HG03064 (cell line): ENCODE measurements at regions not wholly inside any gene's neighbourhood (a gene's known extent, or its start where the extent isn't known, plus 50 kb on each side); places are given as distances from the start of the nearest gene placed in this dataset.
"Not testable (repeated sequence)": the region's sequence is repeated elsewhere in the genome, so short reads cannot be mapped to it uniquely, and the experiment has no call there.

Source experiments
- ATAC-seq: cut with Tn5 transposase; IDR thresholded peaks from one replicate; pipeline ENCODE4 v1.9.1; 2021; ENCODE audit warnings: low read depth; ENCODE audit not compliant: unreplicated experiment

DNA sequence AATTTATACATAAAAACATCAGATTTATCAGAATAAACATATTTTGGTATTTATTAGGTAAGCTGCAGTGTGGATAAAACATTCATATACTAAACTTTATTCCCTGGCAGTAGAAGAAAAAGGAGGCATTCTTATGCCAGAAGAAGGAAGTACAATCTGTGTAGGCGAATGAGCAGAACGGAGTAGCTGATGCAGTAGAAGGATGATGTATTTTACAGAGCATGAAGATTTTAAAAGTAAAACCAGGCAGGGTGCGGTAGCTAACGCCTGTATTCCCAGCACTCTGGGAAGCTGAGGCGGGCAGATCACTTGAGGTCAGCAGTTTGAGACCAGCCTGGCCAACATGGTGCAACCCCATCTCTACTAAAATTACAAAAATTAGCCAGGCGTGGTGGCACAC is 294.9 kb upstream of the MKLN1 start:
- no peak for ATAC-seq

DNA sequence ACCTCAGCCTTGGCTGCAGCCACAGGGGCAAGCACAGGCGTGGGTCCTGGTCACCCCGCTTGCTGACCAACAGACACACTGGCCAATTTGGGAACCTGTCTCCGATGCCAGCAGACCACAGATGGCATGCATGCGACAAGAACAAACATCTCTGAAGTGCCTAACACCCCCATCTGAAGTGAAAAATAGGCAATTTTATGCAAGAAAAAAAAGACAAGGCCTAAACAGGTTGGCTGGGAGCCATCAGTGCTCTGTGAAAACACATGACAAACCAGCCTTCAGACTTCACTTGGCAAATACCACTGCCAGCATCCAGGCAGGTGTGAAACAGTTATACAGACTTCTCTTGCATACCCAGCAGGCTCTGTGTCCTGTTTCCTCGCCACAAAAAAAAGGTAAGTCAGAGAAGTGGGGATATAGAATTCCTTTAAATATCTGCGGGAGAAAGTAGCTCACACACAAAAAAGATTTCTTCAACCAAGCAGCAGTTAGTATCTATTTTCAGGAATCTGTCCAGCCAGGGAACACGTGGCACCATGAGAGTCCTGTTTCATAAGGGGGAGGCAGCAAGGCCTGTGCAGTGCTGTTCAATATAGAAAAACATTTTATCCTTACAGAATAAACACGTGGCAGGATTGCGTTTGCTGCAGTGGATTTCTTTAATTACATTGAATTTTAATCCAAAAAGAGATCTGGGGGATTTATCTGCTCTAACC is 293.4 kb upstream of the MKLN1 start:
- ATAC-seq, result no peak

DNA sequence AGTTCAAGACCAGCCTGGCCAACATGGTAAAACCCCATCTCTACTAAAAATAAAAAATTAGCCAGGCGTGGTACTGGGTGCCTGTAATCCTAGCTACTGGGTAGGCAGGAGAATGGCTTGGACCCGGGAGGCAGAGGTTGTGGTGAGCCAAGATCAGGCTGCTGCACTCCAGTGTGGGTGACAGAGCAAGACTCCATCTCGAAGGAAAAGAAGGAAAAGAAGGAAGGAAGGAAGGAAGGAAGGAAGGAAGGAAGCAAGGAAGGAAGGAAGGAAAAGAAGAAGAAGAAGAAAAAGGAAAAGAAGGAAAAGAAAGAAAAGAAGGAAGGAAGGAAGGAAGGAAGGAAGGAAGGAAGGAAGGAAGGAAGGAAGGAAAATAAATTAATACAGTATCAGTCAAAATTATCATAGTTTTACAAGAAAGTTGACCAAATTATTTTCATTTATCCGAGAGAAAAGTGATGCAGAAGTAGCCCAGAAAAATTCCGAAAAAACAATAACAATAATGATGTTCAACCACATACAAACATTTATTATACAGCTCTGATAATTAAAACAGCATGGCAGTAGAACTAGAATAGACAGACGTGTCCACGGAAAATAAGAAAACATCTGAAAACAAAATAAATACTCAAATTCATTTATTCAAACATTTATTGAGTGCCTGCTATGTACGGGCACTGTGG is 292.4 kb upstream of the MKLN1 start:
- ATAC-seq, result no peak

DNA sequence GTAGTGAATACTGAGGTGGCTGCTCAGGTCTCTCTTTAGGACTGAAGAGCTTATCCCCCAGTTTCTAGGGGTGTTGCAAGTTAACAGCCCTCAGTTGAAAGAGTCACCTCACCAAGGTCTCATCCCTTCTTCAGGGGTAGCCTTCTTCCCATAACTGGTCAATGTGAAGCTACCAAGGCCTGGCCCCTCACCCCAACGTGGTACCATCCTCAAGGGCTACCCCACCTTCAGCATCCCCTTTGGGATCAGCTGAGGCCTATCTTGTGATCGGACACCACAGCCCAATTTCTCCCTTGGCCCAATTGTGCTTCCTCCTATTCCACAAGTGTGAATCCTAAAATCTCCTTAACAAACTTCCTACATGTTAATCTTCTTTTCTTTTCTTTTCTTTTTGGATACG is 289.5 kb upstream of the MKLN1 start:
- ATAC-seq, result no peak

DNA sequence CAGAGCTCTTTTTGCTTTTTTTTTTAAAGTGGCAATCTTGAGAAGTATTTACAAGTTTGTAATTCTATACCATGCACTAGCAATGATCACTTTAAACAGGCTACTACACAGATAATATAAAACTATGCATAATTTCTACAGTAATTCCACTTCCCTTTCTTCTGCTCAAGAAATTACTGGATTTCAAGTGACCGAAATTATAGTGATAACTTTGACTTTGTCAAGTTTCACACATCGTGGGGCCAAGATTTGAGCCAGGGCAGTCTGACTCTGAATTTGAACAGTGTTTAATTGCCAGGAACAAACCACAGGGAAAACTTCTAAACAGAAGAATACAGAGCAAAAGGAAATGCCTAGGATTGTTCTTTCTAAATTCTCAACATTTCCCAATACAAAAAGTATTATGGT is 288.3 kb upstream of the MKLN1 start:
- ATAC-seq, result no peak

DNA sequence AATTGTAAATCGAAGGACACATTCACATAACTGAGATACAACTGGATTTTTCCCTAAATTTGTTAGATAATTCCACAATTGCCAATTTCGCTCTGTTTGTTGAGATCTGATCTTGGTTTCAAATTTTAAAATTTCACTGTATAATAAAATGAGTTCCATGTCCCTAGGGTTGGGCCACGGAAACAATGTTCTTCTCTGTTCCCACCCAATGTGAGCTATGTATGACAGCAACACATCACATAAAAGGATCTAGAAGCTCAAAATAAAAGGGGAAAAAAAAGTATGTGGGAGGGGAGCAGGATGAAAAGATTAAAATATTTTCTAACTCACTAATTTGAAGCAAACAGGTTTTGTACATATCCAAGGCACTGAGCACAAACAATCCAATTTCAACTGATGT is 287.8 kb upstream of the MKLN1 start:
- ATAC-seq, result no peak

DNA sequence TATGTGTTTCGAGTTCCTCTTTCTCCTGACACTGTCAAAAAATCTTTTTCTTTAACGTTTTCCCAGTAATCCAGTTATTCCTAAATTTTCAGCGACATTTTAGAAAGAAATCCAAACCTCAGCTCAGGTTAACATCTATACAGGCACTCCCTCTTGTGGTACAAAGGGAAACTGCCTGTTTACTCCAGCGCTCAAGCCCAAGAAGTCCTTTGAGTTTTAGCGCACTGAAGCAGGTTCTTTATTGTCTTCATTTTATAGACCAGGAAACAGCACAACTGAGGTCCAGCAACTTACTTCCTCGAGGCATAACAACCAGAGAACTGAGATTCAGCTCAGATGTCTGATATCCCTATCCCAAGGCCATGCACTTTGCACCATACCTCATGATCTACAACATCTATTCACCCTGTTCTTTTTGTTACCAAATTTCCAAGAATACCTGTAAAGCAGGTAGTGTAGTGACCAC is 287.2 kb upstream of the MKLN1 start:
- no peak for ATAC-seq

DNA sequence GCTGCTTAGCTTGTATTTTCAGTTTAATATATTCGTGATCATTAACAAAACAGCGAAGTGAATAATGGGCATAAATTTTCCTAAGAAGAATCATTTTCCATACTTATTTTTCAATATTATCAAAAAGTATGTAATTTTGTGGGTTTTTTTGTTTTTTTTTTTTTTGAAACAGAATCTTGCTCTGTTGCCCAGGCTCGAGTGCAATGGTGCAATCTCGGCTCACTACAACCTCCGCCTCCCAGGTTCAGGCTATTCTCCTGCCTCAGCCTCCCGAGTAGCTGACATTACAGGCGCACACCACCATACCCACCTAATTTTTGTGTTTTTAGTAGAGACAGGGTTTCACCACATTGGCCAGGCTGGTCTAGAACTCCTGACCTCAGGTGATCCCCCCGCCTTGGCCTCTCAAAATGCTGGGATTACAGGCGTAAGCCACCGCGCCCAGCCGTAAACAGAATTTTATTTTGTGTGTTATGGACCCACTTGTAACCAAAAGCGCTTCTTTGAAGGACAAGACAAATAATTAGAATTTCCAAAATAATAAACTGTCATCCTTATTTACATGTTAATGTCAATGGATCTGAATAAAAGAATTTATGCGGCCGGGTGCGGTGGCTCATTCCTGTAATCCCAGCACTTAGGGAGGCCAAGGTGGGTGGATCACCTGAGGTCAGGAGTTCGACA is 286.5 kb upstream of the MKLN1 start:
- ATAC-seq, result not testable (repeated sequence)

DNA sequence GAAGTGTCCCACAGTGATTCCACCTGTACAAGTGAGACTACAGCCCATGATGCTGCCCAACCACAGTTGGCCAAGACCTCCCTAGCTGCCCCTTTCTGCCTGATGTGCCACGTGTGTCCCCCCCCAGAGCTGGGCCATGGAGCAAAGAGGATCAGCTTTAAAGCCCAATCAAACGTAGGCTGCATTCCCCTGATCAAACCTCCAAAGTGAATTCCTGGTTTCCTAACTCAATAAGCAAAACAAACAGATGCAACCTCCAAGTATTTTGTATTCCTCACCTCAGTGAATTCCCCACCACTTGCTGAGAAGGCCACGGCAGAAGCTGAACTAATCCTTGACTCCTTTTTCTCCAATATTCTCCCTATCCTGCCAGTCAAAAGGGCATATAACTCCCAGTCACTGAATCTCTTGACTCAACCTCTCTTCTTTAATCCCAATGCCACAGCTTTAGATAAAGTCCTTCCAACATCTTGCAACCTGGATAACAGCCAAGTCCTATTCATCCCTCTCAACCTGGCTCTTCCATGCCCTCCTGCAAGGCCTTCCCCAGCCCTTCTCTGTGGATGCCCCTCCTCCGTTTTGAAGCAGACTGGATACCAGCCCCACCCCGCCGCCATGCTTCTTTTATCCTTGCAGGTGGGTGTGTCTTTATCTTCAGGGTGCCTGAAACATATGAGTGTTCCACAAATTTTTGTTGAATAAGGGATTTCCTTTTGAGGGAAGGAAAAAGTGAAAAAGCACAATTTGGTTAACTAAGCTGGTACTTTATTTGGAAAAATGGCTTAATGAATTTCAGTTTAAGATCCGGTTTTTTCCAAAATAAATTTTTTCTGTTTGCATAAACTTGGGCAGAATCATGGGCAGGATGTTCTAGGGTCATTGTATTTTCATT is 285.2 kb upstream of the MKLN1 start:
- no peak for ATAC-seq

DNA sequence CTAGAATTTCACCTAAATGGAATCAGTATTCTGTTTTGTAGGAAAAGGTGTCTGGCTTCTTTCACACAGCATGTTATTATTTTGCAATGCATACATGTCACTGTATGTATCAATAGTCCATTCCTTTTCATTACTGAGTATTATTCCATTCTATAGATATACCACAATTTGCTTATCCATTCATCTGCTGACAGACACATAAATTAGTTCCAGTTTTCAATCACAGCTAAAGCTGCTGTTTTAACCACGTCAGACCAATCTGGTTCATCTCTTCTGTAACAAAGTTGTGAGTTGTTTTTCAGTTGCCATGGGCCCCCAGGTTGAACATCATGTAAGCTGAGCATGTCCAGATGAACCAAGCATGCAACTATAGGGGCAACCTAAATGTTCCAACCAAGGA is 282.1 kb upstream of the MKLN1 start:
- no peak for ATAC-seq

DNA sequence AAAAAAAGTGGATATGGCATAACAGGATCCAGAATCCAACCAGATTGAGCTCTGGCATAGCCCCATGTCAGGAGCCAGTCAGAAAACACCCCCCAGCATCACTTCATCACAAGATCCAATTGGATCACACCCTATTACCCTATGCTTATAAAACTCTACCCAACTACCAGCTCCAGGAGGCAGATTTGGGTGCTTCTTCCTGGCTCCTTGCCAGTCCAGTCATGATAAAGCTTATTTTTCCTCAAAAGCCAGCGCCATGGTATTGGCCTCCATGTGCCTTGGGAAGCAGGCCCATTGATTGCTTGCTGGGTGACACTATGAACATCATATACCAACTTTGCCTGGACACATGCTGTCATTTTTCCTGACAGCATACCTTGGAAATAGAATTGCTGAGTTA is 281.4 kb upstream of the MKLN1 start:
- no peak for ATAC-seq

DNA sequence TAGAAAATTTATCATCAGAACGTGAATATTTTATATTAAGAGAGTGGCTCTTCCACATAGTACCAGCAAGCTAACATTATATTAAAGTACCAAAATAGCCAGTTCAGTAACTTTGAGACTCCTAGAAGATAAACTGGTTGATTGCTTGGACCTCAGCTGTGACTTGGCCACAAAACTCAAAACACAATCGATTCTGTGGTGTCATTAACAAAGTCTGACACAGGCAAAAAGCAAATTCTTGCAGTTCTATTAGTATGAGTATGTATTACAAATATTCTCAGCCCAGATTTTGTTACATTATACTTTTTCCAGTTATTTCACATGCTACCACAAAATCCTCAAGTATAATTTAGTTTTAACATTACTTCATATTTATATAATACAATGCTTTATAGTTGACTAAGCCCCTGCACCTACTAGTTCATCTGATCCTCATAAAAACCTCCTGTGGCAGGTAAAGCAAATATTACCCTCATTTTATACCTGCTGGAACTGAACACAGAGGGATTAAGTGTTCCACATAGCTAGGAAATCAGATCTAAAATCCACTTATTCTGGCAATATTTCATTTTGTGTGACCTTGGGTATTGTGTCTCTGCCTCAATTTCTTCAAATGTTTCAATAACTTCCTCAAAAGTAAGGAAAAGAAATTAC is 279.9 kb upstream of the MKLN1 start:
- no peak for ATAC-seq

DNA sequence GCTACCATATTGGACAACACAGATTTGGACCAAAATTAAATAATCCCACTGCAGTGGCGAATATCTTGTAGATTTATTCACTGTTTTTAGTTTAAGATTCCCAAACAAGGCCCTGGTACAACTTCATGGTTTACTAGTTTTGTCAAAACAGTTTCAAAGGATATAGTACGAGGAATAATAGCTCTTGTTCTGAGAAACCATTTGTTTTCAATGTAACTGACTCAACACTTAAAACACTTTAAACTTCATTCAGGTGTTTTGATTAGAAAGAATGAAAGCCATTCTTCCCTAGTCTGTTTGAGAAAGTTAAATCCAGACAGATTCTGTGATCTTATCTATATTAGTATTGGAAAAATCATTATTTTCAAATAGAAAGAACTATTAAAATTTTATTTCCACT is 276.4 kb upstream of the MKLN1 start:
- no peak for ATAC-seq

DNA sequence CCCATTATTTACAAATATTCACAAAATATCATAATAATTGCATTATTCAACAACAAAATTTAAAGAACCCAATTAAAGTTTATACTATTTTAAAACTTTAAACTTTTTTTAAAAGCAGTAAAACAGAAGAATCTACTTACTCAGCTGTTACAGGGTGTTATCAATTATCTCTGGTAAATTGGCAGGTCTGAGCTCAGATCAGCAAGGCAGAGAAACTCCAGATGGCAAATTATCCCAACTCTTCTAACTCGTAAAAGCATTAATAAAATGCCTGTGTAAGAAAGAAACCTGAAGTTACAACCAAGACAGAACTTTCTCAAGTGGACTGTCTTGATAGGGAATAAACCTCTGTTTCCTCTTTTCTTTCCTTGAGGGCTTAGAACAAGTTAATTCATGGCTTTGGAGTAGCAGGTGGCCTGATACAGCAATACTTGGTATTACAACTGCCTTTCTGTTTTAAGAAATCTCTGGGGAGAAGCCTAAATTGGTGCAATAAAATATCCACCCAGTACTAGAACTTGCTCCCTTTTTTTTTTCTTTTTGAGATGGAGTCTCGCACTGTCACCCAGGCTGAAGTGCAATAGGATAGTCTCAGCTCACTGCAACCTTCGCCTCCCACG is 275.3 kb upstream of the MKLN1 start:
- no peak for ATAC-seq

DNA sequence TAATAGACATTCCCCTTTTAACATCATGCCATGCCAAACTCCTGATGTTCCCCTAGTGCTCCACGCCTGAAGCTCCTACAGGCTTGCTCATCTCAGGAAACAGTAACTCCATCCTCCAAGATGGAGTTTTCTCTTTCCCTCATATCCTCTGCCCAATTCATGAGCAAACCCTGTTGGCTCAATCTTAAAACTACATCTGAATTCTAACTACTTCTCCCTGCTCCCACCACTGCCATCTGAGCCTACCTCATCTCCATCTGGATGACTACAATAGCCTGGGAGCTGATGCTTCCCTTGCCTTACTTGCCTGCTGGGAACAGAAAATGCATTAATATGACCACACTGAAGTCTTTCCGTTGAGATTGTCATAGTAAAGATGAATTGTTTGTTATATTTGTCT is 271.7 kb upstream of the MKLN1 start:
- no peak for ATAC-seq

DNA sequence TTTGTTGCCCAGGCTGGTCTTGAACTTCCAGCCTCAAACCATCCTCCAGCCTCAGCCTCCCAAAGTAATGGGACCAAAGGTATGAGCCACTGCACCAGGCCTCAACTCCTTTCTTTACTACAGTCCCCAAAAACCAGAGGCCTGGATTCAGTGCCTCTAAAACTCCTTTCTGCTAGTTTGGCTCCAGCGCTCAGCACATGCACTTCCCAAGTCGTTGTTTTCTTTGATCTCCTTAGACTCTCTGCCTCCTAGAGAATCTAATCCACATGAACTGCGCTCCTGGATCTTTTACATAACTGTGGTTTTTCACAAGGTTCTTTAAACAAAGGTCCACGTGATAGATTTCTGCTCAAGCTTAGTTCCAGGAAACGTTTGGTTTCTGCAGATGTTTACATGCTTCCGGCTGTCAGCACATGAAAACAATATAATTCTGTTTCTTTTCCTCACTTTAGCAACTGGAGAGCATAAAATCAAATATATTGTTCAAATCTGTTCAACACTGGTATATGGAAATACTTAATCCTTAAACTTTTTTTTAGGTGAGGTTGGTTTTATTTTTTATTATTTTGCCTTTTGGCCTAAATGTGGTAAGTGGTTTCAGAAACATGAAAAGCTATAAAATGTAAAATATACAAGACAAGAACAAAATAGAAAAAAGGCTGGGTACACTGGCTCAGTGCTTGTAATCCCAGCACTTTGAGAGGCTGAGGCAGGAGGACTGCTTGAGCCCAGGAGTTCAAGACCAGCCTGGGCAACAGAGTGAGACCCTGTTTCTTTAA is 270.5 kb upstream of the MKLN1 start:
- ATAC-seq, result peak; percentile 68

DNA sequence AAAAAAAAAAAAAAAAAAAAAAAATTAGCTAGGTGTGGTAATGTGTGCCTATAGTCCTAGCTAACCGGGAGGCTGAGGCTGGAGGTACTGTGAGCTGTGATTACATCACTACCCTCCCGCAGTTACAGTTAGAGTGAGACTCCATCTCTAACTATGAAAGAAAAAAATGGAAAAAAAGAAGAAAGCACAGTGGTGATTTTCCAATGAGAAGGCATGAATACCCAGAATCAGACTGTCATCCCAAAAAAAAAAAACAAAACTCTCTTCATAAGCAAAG is 269.9 kb upstream of the MKLN1 start:
- peak; percentile 54 for ATAC-seq

DNA sequence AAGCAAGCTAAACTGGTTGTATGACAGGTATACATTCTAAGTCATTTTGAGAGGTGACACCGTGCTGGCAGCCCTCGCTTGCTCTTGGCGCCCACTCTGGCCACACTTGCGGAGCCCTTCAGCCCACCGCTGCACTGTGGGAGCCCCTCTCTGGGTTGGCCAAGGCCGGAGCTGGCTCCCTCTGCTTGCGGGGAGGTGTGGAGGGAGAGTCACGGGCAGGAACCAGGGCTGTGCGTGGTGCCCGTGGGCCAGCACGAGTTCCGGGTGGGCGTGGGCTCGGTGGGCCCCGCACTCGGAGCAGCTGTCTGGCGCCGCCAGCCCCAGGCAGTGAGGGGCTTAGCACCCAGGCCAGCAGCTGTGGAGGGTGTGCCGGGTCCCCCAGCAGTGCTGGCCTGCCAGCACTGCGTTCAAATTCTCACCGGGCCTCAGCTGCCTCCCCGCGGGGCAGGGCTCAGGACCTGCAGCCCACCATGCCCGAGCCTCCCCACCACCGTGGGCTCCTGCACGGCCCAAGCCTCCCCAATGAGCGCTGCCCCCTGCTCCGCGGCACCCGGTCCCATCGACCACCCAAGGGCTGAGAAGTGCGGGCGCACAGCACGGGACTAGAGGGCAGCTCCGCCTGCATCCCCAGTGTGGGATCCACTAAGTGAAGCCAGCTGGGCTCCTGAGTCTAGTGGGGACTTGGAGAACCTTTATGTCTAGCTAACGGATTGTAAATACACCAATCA is 269.0 kb upstream of the MKLN1 start:
- ATAC-seq, result not testable (repeated sequence)

DNA sequence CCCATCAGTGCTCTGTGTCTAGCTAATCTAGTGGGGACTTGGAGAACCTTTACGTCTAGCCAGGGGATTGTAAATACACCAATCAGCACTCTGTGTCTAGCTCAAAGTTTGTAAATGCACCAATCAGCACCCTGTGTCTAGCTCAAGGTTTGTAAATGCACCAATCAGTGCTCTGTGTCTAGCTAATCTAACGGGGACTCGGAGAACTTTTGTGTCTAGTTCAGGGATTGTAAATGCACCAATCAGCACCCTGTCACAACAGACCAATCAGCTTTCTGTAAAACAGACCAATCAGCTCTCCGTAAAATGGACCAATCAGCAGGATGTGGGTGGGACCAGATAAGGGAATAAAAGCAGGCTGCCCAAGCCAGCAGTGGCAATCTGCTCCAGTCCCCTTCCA is 268.3 kb upstream of the MKLN1 start:
- not testable (repeated sequence) for ATAC-seq
